OCI-LY3 (cell line): ENCODE measurements at regions not wholly inside any gene's neighbourhood (a gene's known extent, or its start where the extent isn't known, plus 50 kb on each side); places are given as distances from the start of the nearest gene placed in this dataset.

Source experiments
- H2AFZ ChIP-seq: fragments of 200-600, 300-600 bp; shearing (Covaris generic); 2 replicates; pipeline ENCODE4 v1.6.0; 2014; ENCODE audit warnings: antibody characterized with exemption, low read depth, low read length
- H3K27ac ChIP-seq: fragments of 200-600, 300-600 bp; sonication (generic); 2 replicates; pipeline ENCODE4 v1.5.1; 2014; ENCODE audit warnings: mild to moderate bottlenecking, low read length, moderate library complexity, mixed read lengths
- H3K27me3 ChIP-seq: fragments of 200-600, 300-600 bp; sonication (generic); 2 replicates; pipeline ENCODE4 v1.6.1; 2014; ENCODE audit warnings: low read depth, low read length, mixed read lengths
- H3K36me3 ChIP-seq: fragments of 200-600, 300-600 bp; sonication (generic); replicated peaks from 2 replicates; pipeline ENCODE3; 2014; ENCODE audit warnings: low read depth, low read length, mixed read lengths
- H3K4me1 ChIP-seq: fragments of 300-600, 200-600 bp; sonication (generic); 2 replicates; pipeline ENCODE4 v1.6.1; 2014; ENCODE audit warnings: low read length, mixed read lengths
- H3K4me2 ChIP-seq: fragments of 200-600, 300-600 bp; sonication (generic); 2 replicates; pipeline ENCODE4 v1.6.1; 2014; ENCODE audit warnings: low read length, mixed read lengths
- H3K4me3 ChIP-seq: fragments of 300-600, 200-600 bp; sonication (generic); 2 replicates; pipeline ENCODE4 v1.5.1; 2014; ENCODE audit warnings: antibody characterized with exemption, mild to moderate bottlenecking, low read length, moderate library complexity
- H3K79me2 ChIP-seq: fragments of 300-600, 200-600 bp; shearing (Covaris generic); 2 replicates; pipeline ENCODE4 v1.6.1; 2014; ENCODE audit warnings: mild to moderate bottlenecking, low read length, mixed read lengths
- H3K9ac ChIP-seq: fragments of 300-600, 200-600 bp; shearing (Covaris generic); 2 replicates; pipeline ENCODE4 v1.6.0; 2014; ENCODE audit warnings: mild to moderate bottlenecking, low read length, moderate library complexity
- H3K9me3 ChIP-seq: fragments of 200-600, 300-600 bp; shearing (Covaris generic); 2 replicates; pipeline ENCODE4 v1.6.1; 2014; ENCODE audit warnings: low read length, mixed read lengths; ENCODE audit not compliant: insufficient read depth
- H4K20me1 ChIP-seq: fragments of 200-600, 300-600 bp; sonication (generic); 2 replicates; pipeline ENCODE4 v1.6.1; 2016; ENCODE audit warnings: low read length, mixed read lengths; ENCODE audit not compliant: insufficient read depth
- CTCF ChIP-seq: fragments of 200-600, 300-600 bp; sonication (generic); IDR thresholded peaks from 2 replicates; pipeline ENCODE4 v1.5.1; 2014; ENCODE audit warnings: antibody characterized with exemption, low read length, low read depth
- EZH2phosphoT487 ChIP-seq: fragments of 200-600 bp; shearing (Covaris generic); IDR thresholded peaks from 2 replicates; pipeline ENCODE4 v1.6.1; 2018; ENCODE audit warnings: antibody characterized with exemption, mixed run types, low read depth

GRCh38 chr5:90141984-90142383, 267.6 kb downstream of the CETN3 start:
- no peaks in the 10 kb centered on the region for H3K9me3 ChIP-seq

GRCh38 chr5:90136952-90137528, 272.5 kb downstream of the CETN3 start:
- Histone ChIP-seq H3K4me2 (no peak overlapping the region), H2AFZ (no peak overlapping the region)
- TF ChIP-seq CTCF (no peak), EZH2phosphoT487 (no peak)

More at GRCh38 chr5:90141984-90142383, 267.6 kb downstream of the CETN3 start:
- no peak overlapping the region for H2AFZ ChIP-seq
- H3K27ac ChIP-seq, result no peak overlapping the region
- no peaks in the 10 kb centered on the region for H3K27me3 ChIP-seq
- no peaks in the 10 kb centered on the region for H3K4me1 ChIP-seq
- no peaks in the 10 kb centered on the region for H3K36me3 ChIP-seq
- no peak overlapping the region for H3K4me3 ChIP-seq
- no peak overlapping the region for H3K9ac ChIP-seq
- no peaks in the 10 kb centered on the region for H4K20me1 ChIP-seq
- TF ChIP-seq EZH2phosphoT487 (no peak), CTCF (no peak)
- no peaks in the 10 kb centered on the region for H3K79me2 ChIP-seq
- no peak overlapping the region for H3K4me2 ChIP-seq

GRCh38 chr5:90135779-90136378, 273.7 kb downstream of the CETN3 start:
- 0 out of 2 replicates have a peak overlapping the region, but pooled peaks have one; percentile 23 for H3K4me3 ChIP-seq
- no peaks in the 10 kb centered on the region for H3K9me3 ChIP-seq
- H3K36me3 ChIP-seq, result no peaks in the 10 kb centered on the region
- H3K9ac ChIP-seq, result no peak overlapping the region
- peak; percentile 58 for TF ChIP-seq CTCF
- TF ChIP-seq EZH2phosphoT487, result no peak
- no peak overlapping the region for H3K27ac ChIP-seq
- H3K4me1 ChIP-seq, result peaks cover 28% of the 10 kb centered on the region
- no peaks in the 10 kb centered on the region for H3K27me3 ChIP-seq
- no peaks in the 10 kb centered on the region for H4K20me1 ChIP-seq
- no peak overlapping the region for H2AFZ ChIP-seq
- H3K79me2 ChIP-seq, result no peaks in the 10 kb centered on the region
- peak overlapping the region; percentile 51 for H3K4me2 ChIP-seq

More at GRCh38 chr5:90136952-90137528, 272.5 kb downstream of the CETN3 start:
- Histone ChIP-seq H3K36me3 (no peaks in the 10 kb centered on the region), H3K79me2 (no peaks in the 10 kb centered on the region), H3K4me1 (peaks cover 16% of the 10 kb centered on the region), H3K27ac (no peak overlapping the region), H3K4me3 (no peak overlapping the region), H4K20me1 (no peaks in the 10 kb centered on the region), H3K9ac (no peak overlapping the region), H3K27me3 (no peaks in the 10 kb centered on the region), H3K9me3 (no peaks in the 10 kb centered on the region)

- Histone ChIP-seq H3K79me2 (no peaks in the 10 kb centered on the region), H3K27me3 (no peaks in the 10 kb centered on the region), H3K36me3 (no peaks in the 10 kb centered on the region), H3K9ac (no peak overlapping the region), H3K4me3 (no peak overlapping the region), H3K9me3 (no peaks in the 10 kb centered on the region), H3K27ac (no peak overlapping the region), H2AFZ (no peak overlapping the region), H3K4me1 (peaks cover 38% of the 10 kb centered on the region), H4K20me1 (no peaks in the 10 kb centered on the region), H3K4me2 (no peak overlapping the region)
- no peak for TF ChIP-seq CTCF
- no peak for TF ChIP-seq EZH2phosphoT487
These were observed 274.7 kb downstream of the CETN3 start for GRCh38 chr5:90134892-90135291.
